OCI-LY1 (cell line): ENCODE measurements at regions not wholly inside any gene's neighbourhood (a gene's known extent, or its start where the extent isn't known, plus 50 kb on each side); places are given as distances from the start of the nearest gene placed in this dataset.

Experiments
- H2AFZ ChIP-seq: fragments of 200-600 bp; sonication (generic), shearing (Covaris generic); 2 replicates; pipeline ENCODE4 v1.6.0; 2014; ENCODE audit warnings: antibody characterized with exemption, mild to moderate bottlenecking, low read length
- H3F3A ChIP-seq: fragments of 200-600 bp; sonication (generic), shearing (Covaris generic); 2 replicates; pipeline ENCODE4 v1.6.0; 2014; ENCODE audit warnings: mild to moderate bottlenecking, antibody characterized with exemption, low read length, moderate library complexity; ENCODE audit not compliant: insufficient read depth
- H3K27ac ChIP-seq: fragments of 200-600 bp; sonication (generic); 2 replicates; pipeline ENCODE4 v1.5.1; 2014; ENCODE audit warnings: low read length, mixed run types, mild to moderate bottlenecking, low read depth; ENCODE audit not compliant: poor library complexity, severe bottlenecking
- H3K27me3 ChIP-seq: fragments of 200-600 bp; sonication (generic); 2 replicates; pipeline ENCODE4 v1.6.0; 2014; ENCODE audit warnings: antibody characterized with exemption, mild to moderate bottlenecking, low read length, moderate library complexity; ENCODE audit not compliant: insufficient read depth
- H3K36me3 ChIP-seq: fragments of 200-600 bp; sonication (generic); 2 replicates; pipeline ENCODE4 v1.6.1; 2014; ENCODE audit warnings: mild to moderate bottlenecking, antibody characterized with exemption, low read length, moderate library complexity, mixed read lengths; ENCODE audit not compliant: insufficient read depth
- H3K4me1 ChIP-seq: fragments of 200-600 bp; sonication (generic); 2 replicates; pipeline ENCODE4 v1.5.1; 2014; ENCODE audit warnings: mild to moderate bottlenecking, low read length, moderate library complexity; ENCODE audit not compliant: insufficient read depth, severe bottlenecking
- H3K4me2 ChIP-seq: fragments of 200-600 bp; sonication (generic), shearing (Covaris generic); 2 replicates; pipeline ENCODE4 v1.6.1; 2014; ENCODE audit warnings: low read length
- H3K4me3 ChIP-seq: fragments of 200-600 bp; sonication (generic); 2 replicates; pipeline ENCODE4 v1.5.1; 2014; ENCODE audit warnings: low read length, low read depth, mild to moderate bottlenecking, mixed read lengths; ENCODE audit not compliant: poor library complexity, severe bottlenecking
- H3K79me2 ChIP-seq: fragments of 200-600 bp; shearing (Covaris generic); 2 replicates; pipeline ENCODE4 v1.6.1; 2016; ENCODE audit warnings: mixed run types, low read length, mixed read lengths; ENCODE audit not compliant: insufficient read depth
- H3K9ac ChIP-seq: fragments of 200-600 bp; sonication (generic), shearing (Covaris generic); 2 replicates; pipeline ENCODE4 v1.6.1; 2014; ENCODE audit warnings: mild to moderate bottlenecking, low read length, mixed read lengths
- H3K9me2 ChIP-seq: fragments of 200-600 bp; sonication (generic), shearing (Covaris generic); 2 replicates; pipeline ENCODE4 v1.6.1; 2014; ENCODE audit warnings: low read depth, mild to moderate bottlenecking, low read length, mixed read lengths
- H3K9me3 ChIP-seq: fragments of 200-600 bp; shearing (Covaris generic); 2 replicates; pipeline ENCODE4 v1.6.1; 2014; ENCODE audit warnings: low read length, mixed read lengths
- H4K20me1 ChIP-seq: fragments of 200-600 bp; sonication (generic), shearing (Covaris generic); 2 replicates; pipeline ENCODE4 v1.6.0; 2016; ENCODE audit warnings: mild to moderate bottlenecking, low read length; ENCODE audit not compliant: insufficient read depth
- EZH2 ChIP-seq: fragments of 200-600 bp; sonication (generic), shearing (Covaris generic); IDR thresholded peaks from 2 replicates; pipeline ENCODE4 v1.8.0; 2017; ENCODE audit warnings: borderline replicate concordance, mixed run types, mild to moderate bottlenecking, antibody characterized with exemption, low read length, moderate library complexity, mixed read lengths
- TF ChIP-seq, protein P1 (sequence below): fragments of 200-600 bp; sonication (generic), shearing (Covaris generic); IDR thresholded peaks from 2 replicates; pipeline ENCODE4 v1.5.1; 2017; ENCODE audit warnings: mild to moderate bottlenecking, antibody characterized with exemption, low read length, moderate library complexity, mixed read lengths

DNA sequence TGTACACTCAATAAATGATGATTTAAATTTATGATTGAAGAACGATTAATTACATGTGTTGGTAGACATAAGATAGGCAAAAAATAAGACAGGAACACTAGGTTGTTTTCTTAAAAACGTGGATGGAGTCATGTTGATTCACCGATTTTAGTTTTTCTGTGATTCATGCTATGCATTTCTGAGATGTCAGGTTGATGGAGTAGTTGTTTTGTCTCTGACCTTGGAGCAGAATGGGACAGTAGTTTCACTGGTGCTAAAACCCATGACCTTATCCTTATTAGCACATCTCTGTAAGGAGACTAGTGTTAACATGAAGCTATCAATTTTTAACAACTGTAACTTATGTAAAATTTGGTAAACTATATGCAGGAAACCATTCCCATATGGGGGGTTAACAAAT lies 611.6 kb upstream of the FZD8 start:
- no peaks in the 10 kb centered on the region for H3K4me1 ChIP-seq
- no peak overlapping the region for H2AFZ ChIP-seq
- H3K4me3 ChIP-seq: no peak overlapping the region
- TF ChIP-seq EZH2: no peak
- TF ChIP-seq, protein P1, sequence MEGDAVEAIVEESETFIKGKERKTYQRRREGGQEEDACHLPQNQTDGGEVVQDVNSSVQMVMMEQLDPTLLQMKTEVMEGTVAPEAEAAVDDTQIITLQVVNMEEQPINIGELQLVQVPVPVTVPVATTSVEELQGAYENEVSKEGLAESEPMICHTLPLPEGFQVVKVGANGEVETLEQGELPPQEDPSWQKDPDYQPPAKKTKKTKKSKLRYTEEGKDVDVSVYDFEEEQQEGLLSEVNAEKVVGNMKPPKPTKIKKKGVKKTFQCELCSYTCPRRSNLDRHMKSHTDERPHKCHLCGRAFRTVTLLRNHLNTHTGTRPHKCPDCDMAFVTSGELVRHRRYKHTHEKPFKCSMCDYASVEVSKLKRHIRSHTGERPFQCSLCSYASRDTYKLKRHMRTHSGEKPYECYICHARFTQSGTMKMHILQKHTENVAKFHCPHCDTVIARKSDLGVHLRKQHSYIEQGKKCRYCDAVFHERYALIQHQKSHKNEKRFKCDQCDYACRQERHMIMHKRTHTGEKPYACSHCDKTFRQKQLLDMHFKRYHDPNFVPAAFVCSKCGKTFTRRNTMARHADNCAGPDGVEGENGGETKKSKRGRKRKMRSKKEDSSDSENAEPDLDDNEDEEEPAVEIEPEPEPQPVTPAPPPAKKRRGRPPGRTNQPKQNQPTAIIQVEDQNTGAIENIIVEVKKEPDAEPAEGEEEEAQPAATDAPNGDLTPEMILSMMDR: no peak
- H3K36me3 ChIP-seq: no peaks in the 10 kb centered on the region
- no peaks in the 10 kb centered on the region for H3K9me2 ChIP-seq
- no peaks in the 10 kb centered on the region for H3K9me3 ChIP-seq
- no peaks in the 10 kb centered on the region for H3K79me2 ChIP-seq
- no peak overlapping the region for H3K9ac ChIP-seq
- no peaks in the 10 kb centered on the region for H4K20me1 ChIP-seq
- no peak overlapping the region for H3K4me2 ChIP-seq
- no peaks in the 10 kb centered on the region for H3F3A ChIP-seq
- no peak overlapping the region for H3K27ac ChIP-seq
- no peaks in the 10 kb centered on the region for H3K27me3 ChIP-seq

- Histone ChIP-seq H3K4me1 (no peaks in the 10 kb centered on the region), H3F3A (no peaks in the 10 kb centered on the region), H4K20me1 (no peaks in the 10 kb centered on the region), H3K9ac (no peak overlapping the region), H3K9me3 (no peaks in the 10 kb centered on the region), H3K27ac (no peak overlapping the region), H3K9me2 (no peaks in the 10 kb centered on the region), H3K79me2 (no peaks in the 10 kb centered on the region), H3K4me2 (no peak overlapping the region), H3K4me3 (no peak overlapping the region), H3K27me3 (no peaks in the 10 kb centered on the region), H2AFZ (no peak overlapping the region), H3K36me3 (no peaks in the 10 kb centered on the region)
- TF ChIP-seq EZH2: no peak
- TF ChIP-seq, protein P1: no peak
Observed at GRCh38 chr10:36251068-36251467, 609.0 kb upstream of the FZD8 start.

DNA sequence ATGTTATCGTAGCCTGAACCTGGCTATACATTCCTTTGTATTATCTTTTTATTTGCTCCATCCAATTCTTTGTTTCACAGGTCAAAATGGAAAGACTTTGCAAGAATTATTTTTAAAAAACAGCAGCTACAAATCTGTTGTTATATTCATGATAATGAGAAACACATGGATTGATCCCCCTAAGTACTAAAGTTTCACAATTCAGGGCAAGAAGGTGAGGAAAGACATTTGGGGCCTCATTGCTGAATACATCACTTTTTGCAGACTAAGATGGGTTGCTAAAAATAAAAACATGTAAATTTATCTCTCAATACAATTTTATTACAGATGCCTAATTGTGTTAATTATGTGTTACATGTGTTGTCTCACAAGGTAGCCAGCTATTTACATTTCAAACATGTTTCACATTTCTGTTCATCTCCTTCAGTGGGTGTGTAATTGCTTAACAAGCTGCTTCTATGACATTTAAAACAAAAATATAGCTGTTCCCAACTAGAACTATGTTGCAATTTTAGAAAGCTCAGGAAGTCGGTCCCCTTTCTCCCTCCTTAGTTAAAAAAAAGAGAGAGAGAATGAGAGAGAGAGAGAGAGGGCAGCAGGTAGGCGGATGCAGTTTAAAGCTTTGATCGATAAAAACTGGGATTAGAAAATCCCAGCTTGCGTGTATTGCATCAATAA lies 606.3 kb upstream of the FZD8 start:
- Histone ChIP-seq H3K9ac (no peak overlapping the region), H3K4me3 (no peak overlapping the region), H3K4me1 (no peaks in the 10 kb centered on the region), H3K27me3 (no peaks in the 10 kb centered on the region), H2AFZ (no peak overlapping the region), H3K27ac (no peak overlapping the region), H3F3A (no peaks in the 10 kb centered on the region), H3K9me3 (no peaks in the 10 kb centered on the region), H3K9me2 (no peaks in the 10 kb centered on the region), H3K4me2 (no peak overlapping the region), H4K20me1 (no peaks in the 10 kb centered on the region), H3K36me3 (no peaks in the 10 kb centered on the region), H3K79me2 (no peaks in the 10 kb centered on the region)
- TF ChIP-seq, protein P1: no peak
- TF ChIP-seq EZH2: no peak
